GM12891 (cell line): ENCODE measurements at regions not wholly inside any gene's neighbourhood (a gene's known extent, or its start where the extent isn't known, plus 50 kb on each side); places are given as distances from the start of the nearest gene placed in this dataset.

Experiments
- DNase-seq: peaks from one replicate; pipeline ENCODE4 v3.0.0; 2011; ENCODE audit warnings: low spot score; ENCODE audit not compliant: insufficient read length
- FAIRE-seq: peaks from 2 replicates; lab custom pipeline; 2011; peaks lifted over from hg19 to GRCh38; lab: Jason Lieb, UNC
- PAX5 ChIP-seq: IDR thresholded peaks from 2 replicates; pipeline ENCODE4 v1.6.1; 2011; ENCODE audit warnings: low read length, moderate library complexity, mild to moderate bottlenecking; ENCODE audit not compliant: insufficient read depth, severe bottlenecking
- POLR2A ChIP-seq: IDR thresholded peaks from 2 replicates; pipeline ENCODE4 v1.6.1; 2011; ENCODE audit warnings: low read depth, low read length, control low read depth
- POLR2AphosphoS5 ChIP-seq: IDR thresholded peaks from 2 replicates; pipeline ENCODE4 v1.6.1; 2011; ENCODE audit warnings: low read depth, low read length, control low read depth
- POU2F2 ChIP-seq: IDR thresholded peaks from 2 replicates; pipeline ENCODE4 v1.6.1; 2011; ENCODE audit warnings: low read depth, mild to moderate bottlenecking, control low read depth, low read length, moderate library complexity
- SPI1 ChIP-seq: IDR thresholded peaks from 2 replicates; pipeline ENCODE4 v1.6.1; 2011; ENCODE audit warnings: low read depth, low read length, control low read depth
- TAF1 ChIP-seq: IDR thresholded peaks from 2 replicates; pipeline ENCODE4 v1.6.1; 2011; ENCODE audit warnings: low read depth, low read length, control low read depth

- no peak for TF ChIP-seq PAX5
- no peak for TF ChIP-seq SPI1
- no peak for TF ChIP-seq TAF1
- no peak for TF ChIP-seq POU2F2
- TF ChIP-seq POLR2A, result no peak
- FAIRE-seq (no peak), DNase-seq (no peak)
Measured at GRCh38 chr20:55760586-55760985, 244.7 kb downstream of the CBLN4 start.

- DNase-seq (no peak), FAIRE-seq (no peak)
- TF ChIP-seq POU2F2, result no peak
- TF ChIP-seq POLR2AphosphoS5, result no peak
- TF ChIP-seq PAX5, result no peak
- no peak for TF ChIP-seq POLR2A
- no peak for TF ChIP-seq TAF1
Measured at GRCh38 chr20:55755861-55756260, 249.5 kb downstream of the CBLN4 start.

- FAIRE-seq, result no peak
- TF ChIP-seq PAX5 (no peak), SPI1 (no peak), POLR2AphosphoS5 (no peak), POLR2A (no peak), POU2F2 (no peak), TAF1 (no peak)
- no peak for DNase-seq
Measured at GRCh38 chr20:55755411-55755810, 249.9 kb downstream of the CBLN4 start.

- FAIRE-seq, result no peak
- no peak for DNase-seq
- no peak for TF ChIP-seq POU2F2
- no peak for TF ChIP-seq PAX5
Measured at GRCh38 chr20:55746723-55747122, 258.6 kb downstream of the CBLN4 start.

- TF ChIP-seq SPI1, result no peak
- TF ChIP-seq POLR2A, result no peak
- no peak for TF ChIP-seq PAX5
- no peak for TF ChIP-seq TAF1
- no peak for TF ChIP-seq POU2F2
- TF ChIP-seq POLR2AphosphoS5, result no peak
- FAIRE-seq (no peak), DNase-seq (no peak)
Measured at GRCh38 chr20:55745840-55746239, 259.5 kb downstream of the CBLN4 start.

- no peak for FAIRE-seq
- TF ChIP-seq SPI1 (no peak), POLR2A (no peak), PAX5 (no peak), POU2F2 (no peak), POLR2AphosphoS5 (no peak), TAF1 (no peak)
- DNase-seq, result no peak
Measured at GRCh38 chr20:55744896-55745295, 260.4 kb downstream of the CBLN4 start.

- TF ChIP-seq SPI1, result no peak
- TF ChIP-seq PAX5, result no peak
- no peak for TF ChIP-seq TAF1
- no peak for TF ChIP-seq POLR2A
- no peak for TF ChIP-seq POU2F2
- TF ChIP-seq POLR2AphosphoS5, result no peak
- no peak for DNase-seq
- FAIRE-seq, result no peak
Measured at GRCh38 chr20:55741801-55742200, 263.5 kb downstream of the CBLN4 start.

- no peak for FAIRE-seq
- DNase-seq, result no peak
- TF ChIP-seq POU2F2, result no peak
- TF ChIP-seq TAF1, result no peak
- no peak for TF ChIP-seq POLR2A
- no peak for TF ChIP-seq POLR2AphosphoS5
- no peak for TF ChIP-seq PAX5
- TF ChIP-seq SPI1, result no peak
Measured at GRCh38 chr20:55740076-55740475, 265.2 kb downstream of the CBLN4 start.

GRCh38 chr20:55730321-55730720 lies 275.0 kb downstream of the CBLN4 start:
- FAIRE-seq, result no peak
- no peak for DNase-seq
- TF ChIP-seq POU2F2, result no peak
- TF ChIP-seq POLR2AphosphoS5, result no peak
- no peak for TF ChIP-seq SPI1
- TF ChIP-seq POLR2A, result no peak
- no peak for TF ChIP-seq PAX5
- TF ChIP-seq TAF1, result no peak

GRCh38 chr20:55714736-55715135 lies 290.6 kb downstream of the CBLN4 start:
- DNase-seq (no peak), FAIRE-seq (no peak)
- TF ChIP-seq POLR2A, result no peak
- no peak for TF ChIP-seq TAF1
- no peak for TF ChIP-seq POU2F2
- no peak for TF ChIP-seq POLR2AphosphoS5
- TF ChIP-seq PAX5, result no peak
- TF ChIP-seq SPI1, result no peak
